GM18873 (cell line): ENCODE measurements at regions not wholly inside any gene's neighbourhood (a gene's known extent, or its start where the extent isn't known, plus 50 kb on each side); places are given as distances from the start of the nearest gene placed in this dataset.
"Not testable (repeated sequence)": the region's sequence is repeated elsewhere in the genome, so short reads cannot be mapped to it uniquely, and the experiment has no call there.

Source experiments
- ATAC-seq: cut with Tn5 transposase; IDR thresholded peaks from one replicate; pipeline ENCODE4 v1.9.1; 2021; ENCODE audit warnings: mild to moderate bottlenecking, moderate library complexity, moderate number of reproducible peaks; ENCODE audit not compliant: unreplicated experiment, low FRiP score

DNA sequence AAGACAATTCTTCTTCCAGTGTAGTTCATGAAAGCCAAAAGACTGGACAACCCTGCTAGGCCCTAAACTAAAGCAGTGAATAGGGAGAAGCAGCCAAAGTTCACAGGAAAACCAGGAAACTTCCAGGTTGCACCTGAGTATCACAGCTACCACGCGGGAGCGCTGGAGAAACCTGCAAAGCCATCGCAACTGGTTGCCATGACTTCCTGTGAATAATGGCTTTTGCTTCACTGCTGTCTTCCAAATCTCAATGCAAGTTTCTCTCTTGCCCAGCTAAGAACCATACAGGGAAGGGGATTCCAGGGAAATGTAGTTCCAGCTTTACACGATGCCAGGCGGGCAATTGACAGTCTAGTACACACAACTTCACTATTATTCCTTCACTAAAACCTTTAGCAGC lies 114.1 kb downstream of the GXYLT1 start:
- ATAC-seq = no peak

DNA sequence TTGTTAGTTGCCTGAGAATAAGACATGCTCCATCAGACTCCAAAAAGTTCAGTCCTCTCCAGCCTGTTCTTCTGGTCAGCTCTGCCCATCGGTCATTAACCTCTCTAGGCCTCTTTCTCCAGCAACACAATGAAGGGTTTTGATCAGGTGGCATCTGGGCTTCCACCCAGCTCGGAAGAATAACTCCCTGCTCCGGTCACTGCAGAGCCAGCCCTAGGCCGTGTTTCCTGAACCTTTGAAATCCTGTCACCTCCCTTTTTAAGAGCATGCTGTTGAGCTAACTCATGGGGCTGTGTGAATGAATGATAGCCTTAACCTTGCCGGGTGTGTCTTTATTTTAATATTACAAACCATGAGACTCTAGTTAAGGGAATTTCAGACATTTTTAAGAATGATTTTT lies 117.1 kb downstream of the GXYLT1 start:
- no peak for ATAC-seq

DNA sequence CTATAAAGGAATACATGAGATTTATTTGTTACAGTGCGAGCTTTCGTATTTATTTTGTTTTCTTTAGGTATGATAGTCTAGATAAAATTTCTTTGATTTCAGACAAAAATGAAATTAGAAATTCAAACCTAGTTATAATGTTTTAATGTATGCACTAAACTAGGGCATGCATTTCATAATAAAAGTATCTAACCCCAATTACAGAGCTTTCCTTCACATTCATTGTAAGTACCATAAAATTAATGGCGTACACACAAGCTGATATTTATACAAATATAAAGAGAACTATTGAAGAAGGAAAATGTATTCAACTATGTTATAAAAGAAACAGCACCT lies 120.2 kb downstream of the GXYLT1 start:
- ATAC-seq = no peak

DNA sequence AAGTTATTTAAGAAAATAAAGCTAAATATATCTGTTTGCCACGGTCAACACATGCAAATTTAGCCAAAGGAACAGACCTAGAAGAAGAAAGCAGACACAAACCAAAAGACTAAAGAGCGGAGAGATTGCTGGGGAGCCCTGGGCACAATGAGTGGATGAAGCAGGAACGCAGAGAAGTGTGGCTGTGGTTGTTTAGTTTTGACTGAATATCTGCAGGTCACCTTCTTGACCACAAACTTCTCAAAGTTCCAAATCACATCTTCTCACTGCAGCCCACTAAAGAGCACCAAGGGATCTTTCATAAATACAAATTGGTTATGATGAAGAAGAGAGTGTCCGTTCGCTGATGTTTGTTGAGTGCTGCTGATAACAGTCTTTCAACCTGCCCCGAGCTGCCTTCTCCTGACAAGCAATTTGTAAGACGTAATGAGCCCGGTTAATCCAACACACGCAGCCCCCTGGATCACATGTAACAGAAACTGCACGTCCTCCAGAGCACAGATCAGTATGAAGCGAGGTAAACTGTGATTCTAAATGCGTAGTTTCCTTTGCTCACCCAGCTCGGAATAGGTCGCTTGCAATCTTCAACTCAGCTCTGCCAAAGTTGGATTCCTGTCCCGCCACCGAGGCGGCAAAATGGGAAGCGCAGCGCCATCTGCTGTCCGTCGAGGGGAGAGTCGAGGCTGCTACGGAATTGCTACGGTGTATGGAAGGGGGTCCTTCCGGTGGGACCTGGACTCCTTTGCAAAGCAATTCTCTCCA lies 120.8 kb downstream of the GXYLT1 start:
- peak; percentile 82 for ATAC-seq

DNA sequence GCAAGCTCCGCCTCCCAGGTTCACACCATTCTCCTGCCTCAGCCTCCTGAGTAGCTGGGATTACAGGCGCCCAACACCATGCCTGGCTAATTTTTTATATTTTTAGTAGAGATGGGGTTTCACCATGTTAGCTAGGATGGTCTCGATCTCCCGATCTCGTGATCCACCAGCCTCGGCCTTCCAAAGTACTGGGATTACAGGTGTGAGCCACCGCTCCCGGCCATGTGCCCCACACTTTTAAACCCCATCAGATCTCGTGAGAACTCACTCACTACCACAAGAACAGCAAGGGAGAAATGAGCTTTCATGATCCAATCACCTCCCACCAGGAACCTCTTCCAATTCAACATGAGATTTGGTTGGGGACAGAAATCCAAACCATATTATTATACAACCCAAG lies 122.7 kb downstream of the GXYLT1 start:
- not testable (repeated sequence) for ATAC-seq

DNA sequence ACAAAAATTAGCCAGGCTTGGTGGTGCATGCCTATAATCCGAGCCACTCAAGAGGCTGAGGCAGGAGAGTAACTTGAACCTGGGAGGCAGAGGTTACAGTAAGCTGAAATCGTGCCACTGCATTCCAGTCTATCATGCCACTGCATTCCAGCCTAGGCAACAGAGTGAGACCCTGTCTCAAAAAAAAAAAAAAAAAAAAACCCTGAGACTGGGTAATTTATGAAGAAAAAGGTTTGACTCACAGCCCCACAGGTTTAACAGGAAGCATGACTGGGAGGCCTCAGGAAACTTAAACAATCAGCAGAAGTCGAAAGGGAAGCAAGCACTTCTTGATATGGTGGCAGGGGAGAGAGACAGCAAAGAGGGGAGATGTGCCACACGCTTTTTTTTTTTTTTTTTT lies 123.2 kb downstream of the GXYLT1 start:
- ATAC-seq = no peak

DNA sequence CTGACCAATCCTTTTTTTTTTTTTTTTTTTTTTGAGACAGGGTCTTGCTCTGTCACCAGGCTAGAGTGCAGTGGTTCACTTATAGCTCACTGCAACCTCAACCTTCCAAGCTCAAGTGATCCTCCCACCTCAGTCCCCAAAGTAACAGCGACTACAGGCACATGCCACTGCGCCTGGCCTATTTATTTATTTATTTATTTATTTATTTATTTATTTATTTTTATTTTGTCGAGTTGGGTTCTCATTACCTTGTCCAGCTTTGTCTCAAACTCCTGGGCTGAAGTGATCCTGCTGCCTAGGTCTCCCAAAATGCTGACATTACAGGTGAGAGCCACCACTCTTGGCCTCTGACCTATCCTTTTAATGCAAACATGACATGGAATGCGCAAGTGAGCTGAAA lies 124.4 kb downstream of the GXYLT1 start:
- ATAC-seq = no peak

DNA sequence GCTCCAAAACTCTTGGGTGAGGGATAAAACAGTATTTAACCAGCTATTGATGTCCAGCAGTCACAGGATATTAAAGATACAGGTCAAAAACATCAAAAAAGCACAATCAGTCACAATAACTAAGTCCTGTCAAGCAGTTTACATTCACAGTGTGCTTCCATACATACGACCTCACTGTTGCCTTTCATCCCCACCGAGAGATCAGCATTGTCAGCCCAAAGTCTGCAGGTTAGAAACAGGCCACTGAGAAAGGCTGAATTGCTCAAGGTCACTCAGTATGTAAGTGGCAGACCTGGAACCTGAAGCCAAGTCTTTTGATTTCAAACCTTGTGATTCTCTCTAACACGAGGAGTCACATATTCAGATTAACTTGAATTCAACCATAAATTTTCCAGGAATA lies 124.9 kb downstream of the GXYLT1 start:
- ATAC-seq = no peak

DNA sequence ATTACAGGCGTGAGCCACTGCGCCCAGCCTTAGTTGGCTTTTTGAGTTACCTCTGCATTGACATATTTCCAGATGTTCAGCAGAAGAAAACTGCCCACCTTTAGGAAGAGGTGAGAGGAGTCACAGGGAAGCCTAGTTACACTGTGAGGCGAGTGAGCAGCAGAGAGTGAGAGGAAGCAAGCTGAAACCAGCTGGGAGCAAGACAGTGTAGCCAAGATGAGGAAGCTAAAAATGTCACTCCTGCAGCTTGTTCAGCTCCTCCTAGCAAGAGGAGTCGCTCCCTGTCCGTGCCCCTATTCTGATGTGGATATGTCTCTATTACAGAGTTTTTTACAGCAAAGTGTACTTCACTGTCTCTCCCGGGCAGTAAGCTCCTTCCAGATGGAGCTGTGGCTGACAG lies 127.6 kb downstream of the GXYLT1 start:
- ATAC-seq = no peak

DNA sequence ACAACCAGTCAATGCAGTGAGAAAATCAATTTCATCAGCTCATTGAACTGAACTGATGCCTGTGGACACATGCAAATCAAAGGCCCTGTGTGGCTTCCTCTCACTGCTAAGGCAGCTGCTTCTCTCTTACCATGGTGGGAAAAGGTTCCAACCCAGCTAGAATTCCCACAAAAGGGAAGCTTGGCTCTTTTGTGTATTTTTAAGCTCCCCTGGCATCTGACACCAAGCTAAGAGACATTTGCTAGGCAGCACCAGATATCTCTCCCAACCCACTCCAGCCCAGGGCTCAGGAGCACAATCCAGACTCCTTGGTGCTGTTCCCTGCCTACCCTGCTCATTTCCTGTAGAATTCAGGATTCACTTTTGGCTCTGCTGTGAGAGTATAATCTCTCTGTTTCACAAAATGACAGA lies 129.6 kb downstream of the GXYLT1 start:
- ATAC-seq = no peak

DNA sequence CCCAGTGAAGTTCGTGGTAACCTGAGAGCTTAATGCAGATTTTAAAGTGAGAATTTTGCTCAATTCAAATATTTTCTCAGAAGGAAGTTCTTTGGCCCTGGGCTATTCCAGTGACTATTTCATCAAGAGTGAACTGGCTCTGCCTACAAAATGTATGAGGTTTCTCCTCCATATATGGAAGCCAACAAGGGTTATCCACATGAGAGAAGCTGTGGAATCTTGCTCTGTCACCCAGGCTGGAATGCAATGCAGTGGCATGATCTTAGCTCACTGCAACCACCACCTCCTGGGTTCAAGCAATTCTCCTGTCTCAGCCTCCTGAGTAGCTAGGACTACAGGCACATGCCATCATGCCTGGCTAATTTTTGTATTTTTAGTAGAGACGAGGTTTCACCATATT lies 132.2 kb downstream of the GXYLT1 start:
- ATAC-seq = not testable (repeated sequence)

DNA sequence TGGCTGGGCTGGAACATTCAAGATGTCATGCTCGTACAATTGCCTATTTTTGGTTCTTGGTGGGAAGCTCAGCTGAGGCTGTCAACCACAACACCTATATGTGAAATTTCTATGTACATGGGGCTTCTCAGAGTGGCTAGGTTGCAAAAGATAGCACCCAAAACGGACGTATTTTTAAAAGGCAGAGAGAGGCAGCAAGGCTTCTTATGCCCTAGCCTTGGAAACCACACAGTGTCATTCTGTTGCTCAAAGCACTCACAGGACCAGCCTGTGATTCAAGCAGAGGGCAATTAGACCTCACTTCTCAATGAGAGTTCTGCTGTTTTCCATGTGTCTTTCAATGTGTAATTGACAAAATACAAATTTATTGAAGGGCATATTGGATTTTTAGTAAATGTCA lies 134.0 kb downstream of the GXYLT1 start:
- no peak for ATAC-seq

DNA sequence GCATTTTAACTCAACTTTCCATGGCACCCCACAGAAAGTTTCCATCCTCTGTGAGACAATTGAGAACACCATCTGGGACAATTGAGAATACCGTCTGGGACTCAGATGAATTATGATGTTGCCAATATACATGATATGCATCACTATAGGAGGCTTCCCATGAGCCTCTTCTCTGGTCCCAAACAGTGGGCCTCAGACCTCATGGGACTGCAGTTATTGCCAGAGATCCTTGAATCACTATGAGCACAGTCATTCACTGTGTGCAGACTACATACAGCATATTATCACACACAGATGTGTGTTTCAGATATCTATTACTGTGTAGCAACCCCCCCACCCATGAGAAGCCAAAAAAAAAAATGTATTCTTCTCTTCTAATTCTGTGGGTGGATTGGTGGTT lies 134.4 kb downstream of the GXYLT1 start:
- no peak for ATAC-seq

DNA sequence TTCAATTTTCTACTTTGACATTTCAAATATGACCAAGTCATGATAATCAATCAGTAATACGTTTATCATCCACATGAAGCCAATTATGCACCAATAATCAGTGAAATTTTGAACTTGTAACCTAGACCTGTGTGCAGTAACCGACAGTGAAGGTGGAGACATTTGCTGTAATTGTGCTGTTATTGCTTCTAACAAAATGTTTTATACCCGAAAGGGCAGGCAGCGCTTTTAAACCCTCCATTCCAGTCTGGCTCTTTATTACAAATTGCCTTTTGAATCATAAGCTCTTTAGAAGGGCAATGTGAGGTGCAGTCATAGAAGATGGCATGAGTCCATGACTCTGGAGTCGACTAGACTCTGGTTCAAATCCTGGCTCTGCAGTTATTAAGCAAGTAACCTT lies 135.7 kb downstream of the GXYLT1 start:
- ATAC-seq = no peak

DNA sequence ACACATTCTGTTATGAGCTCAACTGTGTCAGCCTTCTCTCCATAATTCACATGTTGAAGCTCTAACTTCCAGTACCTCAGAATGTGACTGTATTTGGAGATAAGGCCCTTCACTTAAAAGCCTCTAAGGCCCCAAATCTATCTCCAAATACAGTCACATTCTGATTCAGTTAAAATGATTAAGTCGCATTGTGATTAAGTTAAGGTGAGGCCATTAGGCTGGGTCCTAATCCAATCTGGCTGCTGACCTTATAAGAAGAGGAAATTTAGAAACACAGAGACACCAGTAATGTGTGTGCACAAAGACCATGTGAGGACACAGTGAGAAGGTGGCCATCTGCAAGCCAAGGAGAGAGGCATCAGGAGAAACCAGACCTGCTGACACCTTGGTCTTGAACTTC lies 141.6 kb downstream of the GXYLT1 start:
- ATAC-seq = no peak

DNA sequence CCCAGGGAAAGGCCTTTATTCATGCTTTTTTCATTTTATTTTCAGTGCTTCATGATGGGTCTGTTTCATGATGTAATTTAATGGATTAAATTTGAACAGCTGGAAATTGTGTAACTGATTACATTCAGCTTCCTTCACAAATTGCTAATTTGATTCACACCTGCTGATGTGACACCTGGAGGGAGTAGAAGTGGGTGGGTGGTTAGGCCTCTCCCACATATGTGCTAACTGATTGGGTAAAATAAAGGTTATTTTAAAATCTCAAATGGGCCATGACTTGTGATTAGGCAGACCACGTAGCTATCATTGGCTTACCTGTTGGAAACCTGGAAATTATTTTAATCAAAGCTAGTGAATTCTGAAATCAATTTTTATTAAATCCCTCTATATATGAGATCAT lies 142.1 kb downstream of the GXYLT1 start:
- ATAC-seq = no peak

DNA sequence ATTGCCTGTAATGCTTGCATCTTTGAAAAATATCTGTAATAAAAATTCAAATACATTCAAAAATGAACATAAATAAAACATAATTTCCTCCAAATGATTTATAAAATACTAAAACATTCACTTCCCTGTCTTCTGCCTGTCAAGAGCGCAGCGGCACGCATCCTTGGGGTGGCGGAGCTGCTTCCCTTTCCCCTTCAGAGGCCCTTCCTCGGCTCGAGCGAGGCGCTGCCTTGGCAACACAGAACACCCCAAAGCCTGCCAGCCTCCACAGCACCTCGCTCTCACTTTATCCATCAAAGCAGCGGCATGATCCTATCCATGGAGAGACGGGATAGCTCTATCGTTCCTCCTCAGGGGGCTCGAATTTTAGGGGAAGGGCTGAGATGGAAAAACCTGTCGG lies 146.2 kb downstream of the GXYLT1 start:
- no peak for ATAC-seq

DNA sequence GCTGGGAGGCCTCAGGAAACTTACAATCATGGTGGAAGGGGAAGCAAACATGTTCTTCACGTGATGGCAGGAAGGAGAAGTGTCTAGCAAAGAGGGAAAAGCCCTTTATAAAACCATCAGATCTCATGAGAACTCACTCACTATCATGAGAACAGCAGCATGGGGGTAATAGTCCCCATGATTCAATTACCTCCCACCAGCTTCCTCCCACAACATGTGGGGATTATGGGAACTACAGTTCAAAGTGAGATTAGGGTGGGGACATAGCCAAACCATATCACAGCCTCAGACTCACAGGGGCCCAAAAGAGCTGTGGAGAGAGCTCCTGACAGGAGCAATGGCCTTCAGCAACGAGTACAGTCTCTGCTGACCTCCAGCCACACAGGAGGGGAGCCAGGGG lies 151.4 kb downstream of the GXYLT1 start:
- ATAC-seq = no peak

DNA sequence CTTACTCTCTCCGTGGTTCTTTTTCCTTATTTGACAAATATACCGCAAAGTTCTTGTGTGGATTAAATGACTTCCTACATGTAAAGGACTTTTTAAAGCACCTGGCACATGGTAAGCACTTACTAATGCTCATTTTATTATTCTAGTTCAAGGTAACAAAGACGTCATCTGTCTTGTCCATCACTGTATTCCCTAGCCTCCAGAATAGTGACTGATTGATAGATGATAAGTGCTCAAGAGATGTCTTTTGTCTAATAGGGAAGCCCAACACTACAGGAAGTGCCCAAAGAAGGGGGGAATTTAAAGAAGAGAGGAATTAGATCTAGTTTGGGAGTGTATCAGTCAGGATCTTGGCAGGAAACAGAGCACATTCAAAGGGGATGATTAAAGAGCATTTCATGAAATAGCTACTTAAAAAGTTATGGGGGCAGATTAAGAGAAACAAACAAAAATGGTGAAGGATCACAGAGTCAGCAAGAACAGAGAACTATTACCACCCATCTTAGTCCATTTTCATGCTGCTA lies 151.9 kb downstream of the GXYLT1 start:
- ATAC-seq = no peak

DNA sequence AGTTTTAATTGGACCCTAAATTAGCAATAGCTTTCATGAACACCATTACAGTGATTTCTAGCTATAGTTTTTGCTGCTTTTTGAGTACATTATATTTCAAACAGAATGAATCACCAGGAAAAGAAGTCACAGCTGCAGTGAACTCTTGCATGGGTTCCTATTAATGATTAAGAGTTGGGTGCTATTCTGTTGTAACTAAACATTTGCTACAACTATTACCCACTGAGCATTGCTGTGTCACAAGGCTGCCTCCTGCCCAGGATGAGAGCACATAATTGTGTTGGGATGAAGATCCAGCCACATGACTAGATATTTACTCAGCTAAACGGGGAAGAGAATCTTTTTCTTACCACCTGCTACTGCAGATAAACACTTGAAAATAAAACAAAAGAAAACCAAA lies 152.7 kb downstream of the GXYLT1 start:
- no peak for ATAC-seq

DNA sequence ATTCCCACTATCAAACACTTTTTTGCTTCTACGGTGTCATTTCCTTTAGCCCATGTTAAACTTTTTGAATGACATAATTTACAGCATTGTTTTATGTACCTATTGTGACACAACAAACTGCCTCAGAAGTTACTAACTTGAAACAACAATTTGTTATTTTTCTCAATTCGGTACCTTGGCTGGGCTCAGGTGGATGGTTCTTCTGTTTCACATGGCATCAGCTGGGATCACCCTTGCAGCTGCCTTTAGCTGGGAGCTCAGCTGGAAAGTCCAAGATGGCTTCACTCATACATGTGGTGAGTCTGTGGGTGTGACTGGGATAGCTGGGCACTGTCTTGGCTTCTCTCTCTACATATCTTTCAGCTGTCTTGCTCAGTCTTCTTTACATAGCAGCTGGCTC lies 156.0 kb downstream of the GXYLT1 start:
- ATAC-seq = no peak

DNA sequence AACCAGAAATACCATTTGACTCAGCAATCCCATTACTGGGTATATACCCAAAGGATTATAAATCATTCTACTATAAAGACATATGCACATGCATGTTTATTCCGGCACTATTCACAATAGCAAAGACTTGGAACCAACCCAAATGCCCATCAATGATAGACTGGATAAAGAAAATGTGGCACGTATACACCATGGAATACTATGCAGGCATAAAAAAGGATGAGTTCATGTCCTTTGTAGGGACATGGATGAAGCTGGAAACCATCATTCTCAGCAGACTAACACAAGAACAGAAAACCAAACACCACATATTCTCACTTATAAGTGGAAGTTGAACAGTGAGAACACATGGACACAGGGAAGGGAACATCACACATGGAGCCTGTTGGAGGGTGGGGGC lies 158.2 kb downstream of the GXYLT1 start:
- ATAC-seq = not testable (repeated sequence)

DNA sequence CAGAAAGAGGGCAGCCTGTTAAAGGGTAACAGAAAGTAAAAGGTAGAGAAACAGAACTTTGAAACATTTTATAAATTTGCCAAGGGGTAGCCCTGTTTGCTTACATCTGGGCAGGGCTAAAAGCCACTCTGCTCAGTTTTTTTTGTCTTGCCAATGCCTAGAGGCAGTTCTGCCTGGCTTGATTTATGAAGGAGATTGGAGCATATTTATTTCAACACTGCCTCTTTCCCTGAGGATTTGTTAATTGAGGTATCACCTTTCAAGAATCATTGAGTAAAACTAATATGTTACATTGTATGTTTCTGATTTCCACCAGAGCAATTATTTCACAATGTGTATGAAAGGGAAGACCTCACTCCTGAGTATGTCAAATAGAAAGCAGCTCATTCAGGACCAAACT lies 160.8 kb downstream of the GXYLT1 start:
- ATAC-seq = no peak
